ENCODE measurements at regions not wholly inside any gene's neighbourhood (a gene's known extent, or its start where the extent isn't known, plus 50 kb on each side); places are given as distances from the start of the nearest gene placed in this dataset.

GRCh38 chr18:54100920-54101470, 123.5 kb downstream of the MBD2 start:
- TF ChIP-seq POLR2A (IDR thresholded peaks at IDR 0.05) (no peak), CTCF (IDR thresholded peaks at IDR 0.05) (no peak)

Data from lower leg skin (tissue), 3 donors.